ENCODE measurements at regions not wholly inside any gene's neighbourhood (a gene's known extent, or its start where the extent isn't known, plus 50 kb on each side); places are given as distances from the start of the nearest gene placed in this dataset.
"Not testable (repeated sequence)": the region's sequence is repeated elsewhere in the genome, so short reads cannot be mapped to it uniquely, and the experiment has no call there.

GRCh38 chr11:50188040-50188439, 155.4 kb downstream of the OR4C45 start:
- no peak overlapping the region for H2AFZ ChIP-seq (ENCODE audit: low read depth, low read length)
- H4K20me1 ChIP-seq (ENCODE audit: insufficient read depth, low read length) = no peaks in the 10 kb centered on the region
- H3K4me2 ChIP-seq (ENCODE audit: insufficient read depth, low read length) = no peak overlapping the region
- no peak overlapping the region for H3K9ac ChIP-seq (ENCODE audit: low read depth, low read length)
- no peaks in the 10 kb centered on the region for H3K9me3 ChIP-seq (ENCODE audit: insufficient read depth, low read length, severe bottlenecking)
- H3K27ac ChIP-seq (ENCODE audit: low read length) = no peak overlapping the region
- H3K79me2 ChIP-seq (ENCODE audit: insufficient read depth, low read length) = no peaks in the 10 kb centered on the region
- H3K27me3 ChIP-seq (ENCODE audit: insufficient read depth, low read length, poor library complexity) = no peaks in the 10 kb centered on the region
- no peaks in the 10 kb centered on the region for H3K36me3 ChIP-seq (ENCODE audit: insufficient read depth, low read length)
- H3K4me3 ChIP-seq (ENCODE audit: low read depth in 1 of 2, low read length in 2 of 2) = no peak overlapping the region
- no peak for TF ChIP-seq CTCF (IDR thresholded peaks at IDR 0.05; ENCODE audit: borderline replicate concordance, extremely low read depth, low read length, poor library complexity, severe bottlenecking)
- no peak for TF ChIP-seq EZH2 (IDR thresholded peaks at IDR 0.05; ENCODE audit: borderline replicate concordance, low read depth, low read length, severe bottlenecking)
- no peaks in the 10 kb centered on the region for H3K4me1 ChIP-seq (ENCODE audit: insufficient read depth, low read length)
- ATAC-seq (ENCODE audit: insufficient read depth, low read depth) (no peak), DNase-seq (no peak)

- Histone ChIP-seq H3K36me3 (ENCODE audit: insufficient read depth, low read length) (no peaks in the 10 kb centered on the region), H3K4me1 (ENCODE audit: insufficient read depth, low read length) (no peaks in the 10 kb centered on the region), H3K4me2 (ENCODE audit: insufficient read depth, low read length) (no peak overlapping the region), H3K79me2 (ENCODE audit: insufficient read depth, low read length) (no peaks in the 10 kb centered on the region), H2AFZ (ENCODE audit: low read depth, low read length) (no peak overlapping the region), H3K27ac (ENCODE audit: low read length) (no peak overlapping the region), H3K27me3 (ENCODE audit: insufficient read depth, low read length, poor library complexity) (no peaks in the 10 kb centered on the region), H3K9me3 (ENCODE audit: insufficient read depth, low read length, severe bottlenecking) (no peaks in the 10 kb centered on the region), H3K4me3 (ENCODE audit: low read depth in 1 of 2, low read length in 2 of 2) (no peak overlapping the region), H4K20me1 (ENCODE audit: insufficient read depth, low read length) (no peaks in the 10 kb centered on the region), H3K9ac (ENCODE audit: low read depth, low read length) (no peak overlapping the region)
- DNase-seq (no peak), ATAC-seq (ENCODE audit: insufficient read depth, low read depth) (no peak)
- TF ChIP-seq CTCF (IDR thresholded peaks at IDR 0.05; ENCODE audit: borderline replicate concordance, extremely low read depth, low read length, poor library complexity, severe bottlenecking) = no peak
- TF ChIP-seq EZH2 (IDR thresholded peaks at IDR 0.05; ENCODE audit: borderline replicate concordance, low read depth, low read length, severe bottlenecking) = no peak
These were observed 160.1 kb downstream of the OR4C45 start for GRCh38 chr11:50192743-50193142.

- Histone ChIP-seq H4K20me1 (ENCODE audit: insufficient read depth, low read length) (no peaks in the 10 kb centered on the region), H3K27me3 (ENCODE audit: insufficient read depth, low read length, poor library complexity) (no peaks in the 10 kb centered on the region), H3K36me3 (ENCODE audit: insufficient read depth, low read length) (no peaks in the 10 kb centered on the region), H3K79me2 (ENCODE audit: insufficient read depth, low read length) (no peaks in the 10 kb centered on the region), H3K4me3 (ENCODE audit: low read depth in 1 of 2, low read length in 2 of 2) (no peak overlapping the region), H3K4me2 (ENCODE audit: insufficient read depth, low read length) (no peak overlapping the region), H3K27ac (ENCODE audit: low read length) (no peak overlapping the region), H3K9me3 (ENCODE audit: insufficient read depth, low read length, severe bottlenecking) (peaks cover 10% of the 10 kb centered on the region), H3K4me1 (ENCODE audit: insufficient read depth, low read length) (no peaks in the 10 kb centered on the region), H3K9ac (ENCODE audit: low read depth, low read length) (no peak overlapping the region), H2AFZ (ENCODE audit: low read depth, low read length) (no peak overlapping the region)
- TF ChIP-seq CTCF (IDR thresholded peaks at IDR 0.05; ENCODE audit: borderline replicate concordance, extremely low read depth, low read length, poor library complexity, severe bottlenecking) (no peak), EZH2 (IDR thresholded peaks at IDR 0.05; ENCODE audit: borderline replicate concordance, low read depth, low read length, severe bottlenecking) (no peak)
- no peak for DNase-seq
- no peak for ATAC-seq (ENCODE audit: insufficient read depth, low read depth)
These were observed 181.7 kb downstream of the OR4C45 start for GRCh38 chr11:50214376-50214775.

GRCh38 chr11:50220651-50221050, 188.0 kb downstream of the OR4C45 start:
- Histone ChIP-seq H3K4me2 (ENCODE audit: insufficient read depth, low read length) (no peak overlapping the region), H3K79me2 (ENCODE audit: insufficient read depth, low read length) (no peaks in the 10 kb centered on the region), H3K27me3 (ENCODE audit: insufficient read depth, low read length, poor library complexity) (no peaks in the 10 kb centered on the region), H3K36me3 (ENCODE audit: insufficient read depth, low read length) (no peaks in the 10 kb centered on the region), H3K27ac (ENCODE audit: low read length) (no peak overlapping the region), H3K4me3 (ENCODE audit: low read depth in 1 of 2, low read length in 2 of 2) (no peak overlapping the region), H4K20me1 (ENCODE audit: insufficient read depth, low read length) (no peaks in the 10 kb centered on the region), H2AFZ (ENCODE audit: low read depth, low read length) (no peak overlapping the region), H3K4me1 (ENCODE audit: insufficient read depth, low read length) (no peaks in the 10 kb centered on the region), H3K9ac (ENCODE audit: low read depth, low read length) (no peak overlapping the region), H3K9me3 (ENCODE audit: insufficient read depth, low read length, severe bottlenecking) (peaks cover 2% of the 10 kb centered on the region)
- DNase-seq = no peak
- no peak for ATAC-seq (ENCODE audit: insufficient read depth, low read depth)
- TF ChIP-seq EZH2 (IDR thresholded peaks at IDR 0.05; ENCODE audit: borderline replicate concordance, low read depth, low read length, severe bottlenecking) (no peak), CTCF (IDR thresholded peaks at IDR 0.05; ENCODE audit: borderline replicate concordance, extremely low read depth, low read length, poor library complexity, severe bottlenecking) (no peak)

- H3K4me1 ChIP-seq (ENCODE audit: insufficient read depth, low read length); ATAC-seq (ENCODE audit: insufficient read depth, low read depth); H3K4me2 ChIP-seq (ENCODE audit: insufficient read depth, low read length); H4K20me1 ChIP-seq (ENCODE audit: insufficient read depth, low read length); H3K79me2 ChIP-seq (ENCODE audit: insufficient read depth, low read length); H2AFZ ChIP-seq (ENCODE audit: low read depth, low read length); DNase-seq; H3K27me3 ChIP-seq (ENCODE audit: insufficient read depth, low read length, poor library complexity); H3K9ac ChIP-seq (ENCODE audit: low read depth, low read length); H3K36me3 ChIP-seq (ENCODE audit: insufficient read depth, low read length); H3K9me3 ChIP-seq (ENCODE audit: insufficient read depth, low read length, severe bottlenecking); H3K4me3 ChIP-seq (ENCODE audit: low read depth in 1 of 2, low read length in 2 of 2); H3K27ac ChIP-seq (ENCODE audit: low read length): not testable (repeated sequence)
These were observed 205.7 kb downstream of the OR4C45 start for GRCh38 chr11:50238368-50238767.

Measured in DND-41 (cell line).